HepG2 (cell line): ENCODE measurements at regions not wholly inside any gene's neighbourhood (a gene's known extent, or its start where the extent isn't known, plus 50 kb on each side); places are given as distances from the start of the nearest gene placed in this dataset.
A peak's percentile ranks its signal among the peaks of the same experiment; 100 is the strongest.

Experiments
- ATAC-seq: fragments of 200-7000 bp; cut with Tn5 transposase; 3 replicates; pipeline ENCODE4 v1.9.1; 2020; ENCODE audit warnings: mild to moderate bottlenecking, moderate library complexity
- BruUV-seq: library from RNA; stranded (reverse); fragments of 400-500 nt; replicated peaks from 2 replicates; lab custom pipeline; 2021; lab: Mats Ljungman, UMichigan
- CTCF ChIA-PET: fragments of 300-600 bp; formaldehyde crosslinking; extraction: SDS; loops from one replicate; lab custom pipeline; 2021; ENCODE audit warnings: low total read pairs, inconsistent platforms, low intra/inter-chr PET ratio; lab: Yijun Ruan, JAX
- POLR2A ChIA-PET: fragments of 350-600 bp; sonication (Branson Sonifier 250); formaldehyde crosslinking; loops from one replicate; lab custom pipeline; 2020; ENCODE audit warnings: antibody characterized with exemption, inconsistent platforms; lab: Yijun Ruan, JAX
- DNase-seq: peaks from one replicate; pipeline ENCODE4 v3.0.0-alpha.2; 2015; ENCODE audit warnings: low spot score
- FAIRE-seq: peaks from 3 replicates; lab custom pipeline; 2011; peaks lifted over from hg19 to GRCh38; lab: Jason Lieb, UNC
- H2AFZ ChIP-seq: one replicate; pipeline ENCODE4 v1.6.1; 2011; ENCODE audit warnings: low read length, inconsistent platforms
- H3K27ac ChIP-seq: fragments of 300-600 bp; 3 replicates; pipeline ENCODE4 v1.8.0; 2011; ENCODE audit warnings: mixed run types, mild to moderate bottlenecking, mixed read lengths, low read length, inconsistent platforms; ENCODE audit not compliant: insufficient read depth; ENCODE audit errors: extremely low read length
- H3K27me3 ChIP-seq, 2 experiments: fragments of 200-600 bp in 1 of 2; 2 replicates in 1 of 2; 3 replicates in 1 of 2; pipeline versions ENCODE4 v1.6.0 to v1.8.0; 2011; ENCODE audit warnings: low read length in 2 of 2, mild to moderate bottlenecking in 2 of 2, moderate library complexity in 2 of 2, inconsistent platforms in 1 of 2; ENCODE audit not compliant: insufficient read depth in 2 of 2, control insufficient read depth in 1 of 2
- H3K36me3 ChIP-seq, 2 experiments: fragments of 200-600 bp in 1 of 2; replicated peaks in 1 of 2; 2 replicates in 1 of 2; 3 replicates in 1 of 2; pipeline versions ENCODE4 v1.5.1 to v1.8.0; 2011; ENCODE audit warnings: low read length in 2 of 2, inconsistent platforms in 1 of 2; ENCODE audit not compliant: insufficient read depth in 2 of 2, control insufficient read depth in 1 of 2
- H3K4me1 ChIP-seq: 2 replicates; pipeline ENCODE4 v1.5.1; 2012; ENCODE audit warnings: low read length, inconsistent platforms; ENCODE audit not compliant: insufficient read depth
- H3K4me2 ChIP-seq: 2 replicates; pipeline ENCODE4 v1.6.0; 2011; ENCODE audit warnings: low read depth, low read length, inconsistent platforms
- H3K4me3 ChIP-seq, 3 experiments: fragments of 200-600 bp in 1 of 3; sonication (generic), shearing (Covaris generic) in 1 of 3; replicated peaks in 1 of 3; 2 replicates each; pipeline ENCODE4 v1.5.1; 2011 to 2016; ENCODE audit warnings: low read length in 3 of 3, inconsistent platforms in 2 of 3, low read depth in 2 of 3, mild to moderate bottlenecking in 2 of 3, control low read depth in 1 of 3, mixed read lengths in 1 of 3; ENCODE audit not compliant: insufficient read depth in 1 of 3
- H3K79me2 ChIP-seq: one replicate; pipeline ENCODE4 v1.6.1; 2011; ENCODE audit warnings: low read length, inconsistent platforms; ENCODE audit not compliant: insufficient read depth
- H3K9ac ChIP-seq: 2 replicates; pipeline ENCODE4 v1.6.0; 2011; ENCODE audit warnings: mild to moderate bottlenecking, low read depth, low read length, inconsistent platforms; ENCODE audit not compliant: insufficient read depth
- H3K9me3 ChIP-seq: 2 replicates; pipeline ENCODE4 v1.5.1; 2012; ENCODE audit warnings: mild to moderate bottlenecking, low read length
- H4K20me1 ChIP-seq: 2 replicates; pipeline ENCODE4 v1.6.0; 2011; ENCODE audit warnings: inconsistent platforms, mild to moderate bottlenecking, low read length, moderate library complexity; ENCODE audit not compliant: insufficient read depth
- KDM6A ChIP-seq: IDR thresholded peaks from 2 replicates; pipeline ENCODE4 v1.6.1; 2016; ENCODE audit warnings: low read depth
- KLF6 ChIP-seq: IDR thresholded peaks from 2 replicates; pipeline ENCODE4 v1.8.0; 2016; ENCODE audit warnings: missing biosample characterization, missing genetic modification reagents
- MAFK ChIP-seq, 2 experiments: IDR thresholded peaks in 1 of 2; conservative IDR thresholded peaks in 1 of 2; 2 replicates each; pipeline ENCODE4 v1.6.1; 2011; ENCODE audit warnings: improper control_type of control experiment in 2 of 2, low read length in 2 of 2
- MEF2D ChIP-seq: sonication (generic); formaldehyde crosslinking; IDR thresholded peaks from 2 replicates; pipeline ENCODE4 v1.5.1; 2020; ENCODE audit warnings: mild to moderate bottlenecking, missing genetic modification reagents
- NBN ChIP-seq: fragments of 450-650 bp; conservative IDR thresholded peaks from 2 replicates; pipeline ENCODE4 v1.6.1; 2017
- PRPF4 ChIP-seq: fragments of 200-400 bp; formaldehyde crosslinking; IDR thresholded peaks from 2 replicates; pipeline ENCODE4 v1.6.1; 2016; ENCODE audit warnings: low read length, low read depth; ENCODE audit not compliant: poor library complexity, severe bottlenecking
- SMC3 ChIP-seq: IDR thresholded peaks from 2 replicates; pipeline ENCODE4 v1.6.1; 2011; ENCODE audit warnings: low read length, improper control_type of control experiment
- ZNF335 ChIP-seq: sonication (generic); formaldehyde crosslinking; IDR thresholded peaks from 2 replicates; pipeline ENCODE4 v1.4.0; 2020; ENCODE audit warnings: missing genetic modification reagents
- ZNF362 ChIP-seq: sonication (generic); formaldehyde crosslinking; IDR thresholded peaks from 2 replicates; pipeline ENCODE4 v1.4.0; 2020; ENCODE audit warnings: missing genetic modification reagents, mild to moderate bottlenecking, borderline replicate concordance
- ZNF547 ChIP-seq: sonication (generic); formaldehyde crosslinking; IDR thresholded peaks from 2 replicates; pipeline ENCODE4 v1.5.1; 2020; ENCODE audit warnings: mild to moderate bottlenecking, missing genetic modification reagents
- ZNF713 ChIP-seq: sonication (generic); formaldehyde crosslinking; IDR thresholded peaks from 2 replicates; pipeline ENCODE4 v1.4.0; 2020; ENCODE audit warnings: mild to moderate bottlenecking, missing genetic modification reagents
- WGBS: methylation state at CpG from one replicate; pipeline ENCODE4 v1.1.6; 2017; ENCODE audit warnings: low lambda C conversion rate; 5-methylcytosine and 5-hydroxymethylcytosine counted together
- in situ Hi-C: cut with HindIII; loops from 2 replicates; pipeline ENCODE4 v1.10.0; 2017; ENCODE audit warnings: low pct_unique_long_range_greater_than_20kb; ENCODE audit not compliant: extremely low pct_ligation_motif_present
- intact Hi-C: fragments of 100-400 bp; cut with micrococcal nuclease; formaldehyde crosslinking; loops from one replicate; pipeline ENCODE4 v1.10.0; 2022; ENCODE audit not compliant: unreplicated experiment
- TF ChIP-seq, protein P1 (sequence below): fragments of 450-650 bp; IDR thresholded peaks from 2 replicates; pipeline ENCODE4 v1.6.1; 2016
- TF ChIP-seq, protein P2 (sequence below), 2 experiments: fragments of 450-650 bp in 1 of 2; sonication (generic) in 1 of 2; formaldehyde crosslinking; IDR thresholded peaks; 2 replicates each; pipeline versions ENCODE4 v1.5.0 to v1.8.0; 2020 to 2022; ENCODE audit warnings: mild to moderate bottlenecking in 1 of 2, missing genetic modification reagents in 1 of 2

GRCh38 chr6:169854083-169854725 is 102.8 kb downstream of the ERMARD start:
- CTCF ChIA-PET: no interaction called here
- no peak for FAIRE-seq
- intact Hi-C loops: no loop called here

GRCh38 chr6:169853196-169854082 is 102.0 kb downstream of the ERMARD start:
- Histone ChIP-seq H3K9me3 (peaks cover 5% of the 10 kb centered on the region; the same call in 1 of the 2 replicates), H3K4me1 (no peaks in the 10 kb centered on the region), H3K27ac (no peak overlapping the region), H2AFZ (no peak overlapping the region), H4K20me1 (no peaks in the 10 kb centered on the region), H3K4me3 (no peak overlapping the region), H3K36me3 (no peaks in the 10 kb centered on the region), H3K4me2 (no peak overlapping the region), H3K79me2 (no peaks in the 10 kb centered on the region), H3K9ac (no peak overlapping the region), H3K27me3 (peaks cover 6 to 45% of the 10 kb centered on the region in 2 experiments; a peak in 4 of 5 replicates)
- ChIA-PET POLR2A (no interaction called here), CTCF (no interaction called here)
- in situ Hi-C loops (no loop called here), intact Hi-C loops (no loop called here)
- no TSS peak for BruUV-seq
- ATAC-seq (no peak), FAIRE-seq (peak; percentile 15), DNase-seq (no peak)
- 48% methylated on average over 19 of the region's 20 CpGs for WGBS
- TF ChIP-seq MAFK (conservative IDR thresholded peaks at IDR 0.05 in 1 of 2, IDR thresholded peaks at IDR 0.05 in 1 of 2; ENCODE audit: low read length in 2 of 2): no peak
- TF ChIP-seq SMC3: no peak
- no peak for TF ChIP-seq ZNF362 (CRISPR knock-in tag)
- no peak for TF ChIP-seq ZNF335
- TF ChIP-seq KDM6A (CRISPR knock-in tag): no peak
- TF ChIP-seq, protein P1, sequence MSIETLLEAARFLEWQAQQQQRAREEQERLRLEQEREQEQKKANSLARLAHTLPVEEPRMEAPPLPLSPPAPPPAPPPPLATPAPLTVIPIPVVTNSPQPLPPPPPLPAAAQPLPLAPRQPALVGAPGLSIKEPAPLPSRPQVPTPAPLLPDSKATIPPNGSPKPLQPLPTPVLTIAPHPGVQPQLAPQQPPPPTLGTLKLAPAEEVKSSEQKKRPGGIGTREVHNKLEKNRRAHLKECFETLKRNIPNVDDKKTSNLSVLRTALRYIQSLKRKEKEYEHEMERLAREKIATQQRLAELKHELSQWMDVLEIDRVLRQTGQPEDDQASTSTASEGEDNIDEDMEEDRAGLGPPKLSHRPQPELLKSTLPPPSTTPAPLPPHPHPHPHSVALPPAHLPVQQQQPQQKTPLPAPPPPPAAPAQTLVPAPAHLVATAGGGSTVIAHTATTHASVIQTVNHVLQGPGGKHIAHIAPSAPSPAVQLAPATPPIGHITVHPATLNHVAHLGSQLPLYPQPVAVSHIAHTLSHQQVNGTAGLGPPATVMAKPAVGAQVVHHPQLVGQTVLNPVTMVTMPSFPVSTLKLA: peak; percentile 95

More at GRCh38 chr6:169854083-169854725, 102.8 kb downstream of the ERMARD start:
- TF ChIP-seq NBN: no peak
- TF ChIP-seq ZNF547: no peak
- no peak for TF ChIP-seq ZNF713 (CRISPR knock-in tag)
- TF ChIP-seq, protein P2, sequence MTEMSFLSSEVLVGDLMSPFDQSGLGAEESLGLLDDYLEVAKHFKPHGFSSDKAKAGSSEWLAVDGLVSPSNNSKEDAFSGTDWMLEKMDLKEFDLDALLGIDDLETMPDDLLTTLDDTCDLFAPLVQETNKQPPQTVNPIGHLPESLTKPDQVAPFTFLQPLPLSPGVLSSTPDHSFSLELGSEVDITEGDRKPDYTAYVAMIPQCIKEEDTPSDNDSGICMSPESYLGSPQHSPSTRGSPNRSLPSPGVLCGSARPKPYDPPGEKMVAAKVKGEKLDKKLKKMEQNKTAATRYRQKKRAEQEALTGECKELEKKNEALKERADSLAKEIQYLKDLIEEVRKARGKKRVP (CRISPR knock-in tag; IDR thresholded peaks at IDR 0.05): no peak
- TF ChIP-seq PRPF4: no peak
- no peak for TF ChIP-seq MEF2D (CRISPR knock-in tag)
- TF ChIP-seq KLF6 (CRISPR knock-in tag): no peak
- H3K9ac ChIP-seq: no peak overlapping the region
- DNase-seq (no peak), ATAC-seq (no peak)
- H3K27ac ChIP-seq: no peak overlapping the region
- in situ Hi-C loops: no loop called here
- peaks cover 3 to 44% of the 10 kb centered on the region in 2 experiments; a peak in 4 of 5 replicates for H3K27me3 ChIP-seq
- H3K36me3 ChIP-seq: no peaks in the 10 kb centered on the region
- H3K4me3 ChIP-seq: no peak overlapping the region
- H3K4me1 ChIP-seq: no peaks in the 10 kb centered on the region
- POLR2A ChIA-PET: no interaction called here
- no TSS peak for BruUV-seq
- H3K9me3 ChIP-seq: peaks cover 5% of the 10 kb centered on the region; the same call in 1 of the 2 replicates
- no peaks in the 10 kb centered on the region for H4K20me1 ChIP-seq
- no peak overlapping the region for H2AFZ ChIP-seq
- 27% methylated on average over 6 of the region's 12 CpGs for WGBS
- H3K79me2 ChIP-seq: no peaks in the 10 kb centered on the region
- H3K4me2 ChIP-seq: no peak overlapping the region
